Spinal cord (tissue), 9 donors: ENCODE measurements at regions not wholly inside any gene's neighbourhood (a gene's known extent, or its start where the extent isn't known, plus 50 kb on each side); places are given as distances from the start of the nearest gene placed in this dataset.

Experiments
- DNase-seq, 6 donors: peaks; one replicate each; pipeline versions ENCODE4 v3.0.0 to v3.0.0-alpha.2; 2013 to 2015; ENCODE audit warnings: low spot score in 6 of 6, low read depth in 4 of 6
- H3K27ac ChIP-seq: one replicate; pipeline ENCODE4 v1.5.1; 2013; ENCODE audit warnings: low read depth, low read length, control low read depth
- H3K27me3 ChIP-seq: one replicate; pipeline ENCODE4 v1.6.1; 2013; ENCODE audit warnings: low read length; ENCODE audit not compliant: control insufficient read depth, insufficient read depth
- H3K36me3 ChIP-seq: one replicate; pipeline ENCODE4 v1.6.1; 2013; ENCODE audit warnings: low read length; ENCODE audit not compliant: control insufficient read depth, insufficient read depth
- H3K4me1 ChIP-seq: one replicate; pipeline ENCODE4 v1.6.1; 2013; ENCODE audit warnings: low read length; ENCODE audit not compliant: control insufficient read depth, insufficient read depth
- H3K4me3 ChIP-seq: one replicate; pipeline ENCODE4 v1.5.1; 2013; ENCODE audit warnings: low read depth, low read length, control low read depth
- H3K9me3 ChIP-seq: one replicate; pipeline ENCODE4 v1.6.1; 2013; ENCODE audit warnings: low read length; ENCODE audit not compliant: control insufficient read depth, insufficient read depth
- WGBS: methylation state at CpG from one replicate; pipeline ENCODE4 v1.1.5; 2013; ENCODE audit warnings: missing lambda C conversion rate; ENCODE audit not compliant: insufficient coverage; 5-methylcytosine and 5-hydroxymethylcytosine counted together
- donor health status: healthy.

DNA sequence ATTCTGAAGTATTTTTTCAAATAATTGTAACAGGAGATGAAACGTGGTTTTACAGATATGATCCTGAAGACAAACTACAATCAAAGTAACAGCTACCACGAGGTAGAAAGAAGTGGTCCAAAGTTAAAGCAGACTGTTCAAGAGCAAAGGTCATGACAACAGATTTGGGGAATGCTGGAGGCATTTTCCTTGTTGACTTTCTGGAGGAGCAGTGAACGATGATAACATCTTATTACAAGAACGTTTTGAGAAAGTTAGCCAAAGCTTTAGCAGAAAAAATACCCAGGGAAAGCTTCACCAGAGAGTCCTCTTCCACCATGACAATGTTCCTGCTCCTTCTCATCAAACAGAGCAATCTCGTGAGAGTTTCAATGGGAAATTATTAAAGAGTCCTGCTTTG lies 145.4 kb upstream of the NREP start:
- no peak for DNase-seq
- H3K9me3 ChIP-seq, result peaks cover 2% of the 10 kb centered on the region
- no peak overlapping the region for H3K4me3 ChIP-seq
- H3K27ac ChIP-seq, result no peak overlapping the region
- H3K4me1 ChIP-seq, result no peaks in the 10 kb centered on the region
- no peaks in the 10 kb centered on the region for H3K27me3 ChIP-seq
- no peaks in the 10 kb centered on the region for H3K36me3 ChIP-seq
- no CpG with 5 or more reads among the region's 5 CpGs for WGBS

DNA sequence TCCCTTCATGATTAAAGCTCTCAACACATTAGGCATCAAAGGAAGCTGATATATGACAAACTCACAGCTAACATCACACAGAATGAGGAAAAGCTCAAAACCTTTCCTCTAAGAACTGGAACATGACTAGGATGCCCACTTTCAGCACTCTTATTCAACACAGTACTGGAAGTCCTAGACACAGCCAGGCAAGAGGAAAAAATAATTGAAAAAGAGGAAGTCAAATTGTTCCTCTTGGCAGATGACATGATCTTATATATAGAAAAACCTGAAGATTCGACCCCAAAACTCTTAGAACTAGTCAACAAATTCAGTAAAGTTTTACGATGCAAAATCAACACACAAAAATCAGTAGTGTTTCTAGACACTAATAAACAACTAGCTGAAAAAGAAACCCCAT lies 144.3 kb upstream of the NREP start:
- DNase-seq, result no peak
- no peaks in the 10 kb centered on the region for H3K36me3 ChIP-seq
- H3K27ac ChIP-seq, result no peak overlapping the region
- H3K4me3 ChIP-seq, result no peak overlapping the region
- H3K27me3 ChIP-seq, result no peaks in the 10 kb centered on the region
- no peaks in the 10 kb centered on the region for H3K4me1 ChIP-seq
- peaks cover 2% of the 10 kb centered on the region for H3K9me3 ChIP-seq
- WGBS, result no CpG with 5 or more reads among the region's 2 CpGs

DNA sequence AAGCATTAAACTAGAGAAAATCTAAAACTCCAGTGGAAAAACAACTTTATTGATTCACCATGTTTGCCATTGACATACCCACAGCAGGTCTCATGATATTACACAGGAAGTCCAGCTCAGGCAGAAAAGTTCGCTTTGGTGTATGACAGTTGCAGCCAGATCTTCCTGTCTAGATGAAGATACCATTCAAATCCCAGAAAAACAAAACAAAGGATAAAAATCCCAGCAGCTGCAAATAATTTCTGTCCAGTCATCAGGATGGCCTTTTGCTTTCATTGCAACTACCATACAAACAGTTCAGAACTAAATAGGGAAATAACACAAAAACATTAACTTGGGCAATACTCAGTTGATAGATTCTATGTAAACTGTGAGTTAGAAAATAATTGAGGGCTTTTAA lies 136.0 kb upstream of the NREP start:
- H3K27ac ChIP-seq, result no peak overlapping the region
- DNase-seq, result peak in 1 of 6 donors; percentile 2
- H3K4me3 ChIP-seq, result no peak overlapping the region
- no peaks in the 10 kb centered on the region for H3K4me1 ChIP-seq
- H3K27me3 ChIP-seq, result no peaks in the 10 kb centered on the region
- no peaks in the 10 kb centered on the region for H3K9me3 ChIP-seq
- no peaks in the 10 kb centered on the region for H3K36me3 ChIP-seq
- 83% methylated on average over 1 of the region's 1 CpG for WGBS

DNA sequence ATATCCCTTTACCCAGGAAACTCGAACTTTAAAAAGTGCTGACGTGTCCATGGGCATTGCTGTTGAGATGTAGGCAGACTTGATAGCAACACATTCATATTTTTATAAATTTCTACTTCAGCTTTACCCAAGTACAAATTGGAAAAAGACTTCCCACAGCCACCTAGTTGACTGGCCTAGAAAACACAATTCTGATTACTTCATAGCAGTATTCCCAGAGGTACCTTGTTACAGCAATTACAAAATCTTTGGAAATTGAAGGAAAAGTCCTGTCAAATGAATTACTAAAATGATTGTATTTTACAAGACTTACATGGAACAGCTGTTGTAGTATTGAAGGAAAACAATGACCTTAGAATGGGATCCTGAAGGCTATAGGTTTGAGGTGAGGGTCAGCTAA lies 130.7 kb upstream of the NREP start:
- WGBS, result 80% methylated on average over 1 of the region's 2 CpGs
- Histone ChIP-seq H3K4me1 (no peaks in the 10 kb centered on the region), H3K27ac (no peak overlapping the region), H3K9me3 (no peaks in the 10 kb centered on the region), H3K27me3 (no peaks in the 10 kb centered on the region), H3K4me3 (no peak overlapping the region), H3K36me3 (no peaks in the 10 kb centered on the region)
- DNase-seq, result no peak

DNA sequence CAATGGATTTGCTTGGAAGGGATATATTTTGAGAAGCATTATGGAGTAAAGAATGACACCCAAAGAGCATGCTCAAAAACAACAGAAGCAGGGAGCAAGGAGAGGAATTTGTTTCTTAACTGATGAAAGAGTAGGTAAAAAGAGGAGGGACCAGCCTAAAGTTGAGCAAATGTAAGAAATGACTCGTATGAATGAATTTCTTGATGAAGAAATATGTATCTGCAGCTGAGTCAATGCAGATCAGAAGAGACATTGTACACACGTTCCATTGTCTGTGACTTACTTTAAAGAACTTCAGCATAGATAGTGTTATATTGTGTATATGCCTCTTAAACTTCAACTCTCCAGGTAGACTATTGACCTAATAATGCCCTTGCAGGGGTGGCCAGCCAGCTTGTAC lies 112.7 kb upstream of the NREP start:
- no peak for DNase-seq
- Histone ChIP-seq H3K4me1 (no peaks in the 10 kb centered on the region), H3K27me3 (no peaks in the 10 kb centered on the region), H3K4me3 (no peak overlapping the region), H3K9me3 (no peaks in the 10 kb centered on the region), H3K36me3 (no peaks in the 10 kb centered on the region), H3K27ac (no peak overlapping the region)
- WGBS, result 89% methylated on average over 1 of the region's 2 CpGs

DNA sequence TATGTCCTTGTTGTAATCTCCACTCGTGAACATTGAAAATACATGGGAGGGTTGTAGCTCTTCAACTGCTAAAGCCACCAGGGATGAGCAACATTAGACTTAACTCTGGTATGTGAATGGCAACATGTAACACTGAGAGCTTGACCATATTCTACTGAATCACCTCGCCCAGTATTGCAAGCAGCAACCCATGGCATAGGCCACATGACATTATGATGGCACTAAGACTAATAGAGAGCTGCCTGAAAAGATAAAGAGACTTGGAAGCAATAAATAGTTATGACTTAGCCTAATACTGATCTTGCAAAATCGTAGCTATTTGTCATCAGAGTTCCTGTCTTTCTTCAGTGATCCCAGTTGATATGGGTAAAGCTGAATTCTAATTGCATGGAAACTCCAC lies 108.4 kb upstream of the NREP start:
- Histone ChIP-seq H3K4me3 (no peak overlapping the region), H3K36me3 (no peaks in the 10 kb centered on the region), H3K9me3 (no peaks in the 10 kb centered on the region), H3K27ac (no peak overlapping the region), H3K4me1 (no peaks in the 10 kb centered on the region), H3K27me3 (no peaks in the 10 kb centered on the region)
- WGBS, result 100% methylated on average over 1 of the region's 3 CpGs
- DNase-seq, result no peak

DNA sequence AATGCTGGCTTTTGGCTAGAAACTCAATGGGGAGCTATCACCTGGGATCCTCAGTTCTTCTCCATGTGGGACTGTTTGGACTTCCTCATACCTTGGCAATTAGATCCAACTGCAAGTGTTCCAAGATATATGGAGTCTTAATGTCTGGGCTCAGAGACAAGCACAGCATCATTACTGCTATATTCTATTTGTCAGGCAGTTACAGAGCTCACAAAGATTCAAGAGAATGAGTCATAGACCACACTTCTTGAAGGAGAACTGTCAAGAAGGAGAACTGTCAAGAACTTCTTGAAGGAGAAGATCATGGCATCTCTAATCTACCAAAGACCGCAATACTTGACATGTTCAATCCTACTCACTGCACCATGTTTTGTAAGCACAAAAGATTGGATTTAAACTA lies 106.8 kb upstream of the NREP start:
- no peak for DNase-seq
- no peaks in the 10 kb centered on the region for H3K27me3 ChIP-seq
- WGBS, result no CpG with 5 or more reads among the region's 1 CpG
- H3K4me1 ChIP-seq, result no peaks in the 10 kb centered on the region
- H3K27ac ChIP-seq, result no peak overlapping the region
- H3K9me3 ChIP-seq, result no peaks in the 10 kb centered on the region
- no peaks in the 10 kb centered on the region for H3K36me3 ChIP-seq
- H3K4me3 ChIP-seq, result no peak overlapping the region

DNA sequence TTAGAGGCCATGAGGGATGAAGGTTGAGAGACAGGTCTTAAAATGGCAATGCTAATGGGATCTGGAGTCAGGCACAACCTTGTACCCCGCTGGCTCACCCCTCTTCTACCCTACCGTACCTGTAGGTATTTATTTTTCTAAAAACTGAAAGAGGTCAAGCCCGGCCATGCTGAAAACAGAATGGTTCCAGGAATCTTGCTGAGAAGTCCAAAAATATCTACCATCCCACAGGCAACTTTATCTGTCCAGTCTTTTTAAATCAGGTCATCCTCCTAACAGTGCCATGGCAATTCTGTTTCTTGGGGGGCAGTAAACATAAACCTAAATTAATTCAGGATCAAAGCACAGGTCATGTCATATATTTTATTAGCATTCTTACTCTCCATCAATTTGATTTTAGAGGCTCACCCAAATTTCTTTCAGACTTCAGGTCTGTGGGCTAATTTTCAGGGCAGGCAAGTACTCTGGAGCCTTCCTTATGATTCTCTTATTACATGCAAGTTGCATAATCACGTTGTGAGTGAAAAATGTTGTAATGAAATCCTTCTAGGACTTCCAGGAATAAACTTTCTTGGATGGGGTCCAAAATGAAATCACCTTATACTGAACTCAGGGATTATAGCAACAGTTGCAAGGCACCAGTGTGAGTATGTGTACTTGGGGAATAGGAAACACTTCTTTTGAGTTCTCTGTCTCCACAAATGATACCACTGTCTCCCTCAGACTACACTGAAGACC lies 102.7 kb upstream of the NREP start:
- Histone ChIP-seq H3K27ac (no peak overlapping the region), H3K36me3 (no peaks in the 10 kb centered on the region), H3K9me3 (no peaks in the 10 kb centered on the region), H3K4me1 (no peaks in the 10 kb centered on the region), H3K4me3 (no peak overlapping the region), H3K27me3 (no peaks in the 10 kb centered on the region)
- DNase-seq, result peak in 1 of 6 donors; percentile 49
- WGBS, result 95% methylated on average over 3 of the region's 4 CpGs

DNA sequence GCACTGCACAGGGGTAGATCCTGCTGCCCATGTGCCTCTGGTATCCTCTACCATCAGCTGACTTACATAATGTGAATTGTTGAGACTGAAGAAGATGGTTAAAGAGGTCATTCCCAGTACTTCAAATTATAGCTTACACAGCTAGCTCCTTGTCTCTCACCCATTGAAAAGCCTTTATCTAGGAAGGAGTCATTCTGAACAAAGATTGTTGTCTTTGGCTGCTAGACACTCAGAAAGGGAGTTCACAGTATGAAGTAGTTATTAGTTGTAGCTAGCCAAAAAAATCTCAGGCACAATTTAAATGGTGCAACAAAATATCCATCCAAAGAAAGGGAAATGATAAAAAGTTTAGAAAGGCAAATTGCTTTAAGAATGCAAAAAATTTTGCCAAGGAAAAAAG lies 102.0 kb upstream of the NREP start:
- DNase-seq, result peak in 1 of 6 donors; percentile 67
- H3K9me3 ChIP-seq, result no peaks in the 10 kb centered on the region
- H3K27ac ChIP-seq, result peak overlapping the region; percentile 5
- no peaks in the 10 kb centered on the region for H3K36me3 ChIP-seq
- H3K27me3 ChIP-seq, result no peaks in the 10 kb centered on the region
- H3K4me3 ChIP-seq, result no peak overlapping the region
- no peaks in the 10 kb centered on the region for H3K4me1 ChIP-seq

DNA sequence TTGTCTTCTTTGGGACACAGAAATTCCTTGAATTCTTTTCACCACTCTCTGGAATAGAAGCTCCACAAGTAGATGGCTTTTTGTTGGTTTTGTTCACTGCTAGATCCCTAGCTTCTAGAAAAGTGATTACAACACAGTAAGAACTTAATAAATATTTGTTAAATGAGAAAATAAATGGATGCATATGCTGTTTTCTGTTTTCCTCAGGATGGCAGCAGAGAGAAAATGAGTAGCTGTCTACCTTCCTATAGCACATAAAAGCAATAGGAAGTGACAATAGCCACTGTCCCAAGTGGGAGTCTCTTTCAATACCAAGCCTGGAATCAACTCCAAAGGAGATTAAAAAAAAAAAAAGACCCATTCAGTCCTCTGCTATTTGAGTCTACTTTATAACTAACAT lies 100.6 kb upstream of the NREP start:
- no peak overlapping the region for H3K27ac ChIP-seq
- no peaks in the 10 kb centered on the region for H3K4me1 ChIP-seq
- DNase-seq, result no peak
- no peaks in the 10 kb centered on the region for H3K27me3 ChIP-seq
- H3K4me3 ChIP-seq, result no peak overlapping the region
- H3K9me3 ChIP-seq, result no peaks in the 10 kb centered on the region
- no peaks in the 10 kb centered on the region for H3K36me3 ChIP-seq
